Small intestine (tissue), 7 donors: ENCODE measurements at regions not wholly inside any gene's neighbourhood (a gene's known extent, or its start where the extent isn't known, plus 50 kb on each side); places are given as distances from the start of the nearest gene placed in this dataset.

ENCODE experiments used
- DNase-seq, 2 donors: peaks; one replicate each; pipeline versions ENCODE4 v3.0.0 to v3.0.0-alpha.2; 2013
- FAIRE-seq: peaks from 2 replicates; lab custom pipeline; 2012; peaks lifted over from hg19 to GRCh38; lab: Jason Lieb, UNC
- H3K27ac ChIP-seq, 3 donors: one replicate each; pipeline ENCODE4 v1.5.1; 2013; ENCODE audit warnings: low read length in 2 of 3, mild to moderate bottlenecking in 2 of 3, control low read depth in 1 of 3, inconsistent platforms in 1 of 3, low read depth in 1 of 3, moderate library complexity in 1 of 3
- H3K27me3 ChIP-seq, 3 donors: one replicate each; pipeline ENCODE4 v1.6.1; 2013; ENCODE audit warnings: low read length in 3 of 3, inconsistent platforms in 1 of 3; ENCODE audit not compliant: control insufficient read depth in 3 of 3, insufficient read depth in 3 of 3
- H3K36me3 ChIP-seq, 3 donors: one replicate each; pipeline ENCODE4 v1.6.1; 2013; ENCODE audit warnings: low read length in 3 of 3, inconsistent platforms in 1 of 3, low read depth in 1 of 3, mild to moderate bottlenecking in 1 of 3, moderate library complexity in 1 of 3; ENCODE audit not compliant: control insufficient read depth in 3 of 3, insufficient read depth in 2 of 3
- H3K4me1 ChIP-seq, 3 donors: one replicate each; pipeline ENCODE4 v1.6.1; 2013; ENCODE audit warnings: low read length in 2 of 3, inconsistent platforms in 1 of 3, low read depth in 1 of 3, mild to moderate bottlenecking in 1 of 3, moderate library complexity in 1 of 3; ENCODE audit not compliant: control insufficient read depth in 3 of 3, insufficient read depth in 2 of 3
- H3K4me3 ChIP-seq, 3 donors: one replicate each; pipeline ENCODE4 v1.5.1; 2013; ENCODE audit warnings: low read length in 3 of 3, control low read depth in 1 of 3, inconsistent platforms in 1 of 3, low read depth in 1 of 3, mild to moderate bottlenecking in 1 of 3, moderate library complexity in 1 of 3
- H3K9me3 ChIP-seq, 2 donors: one replicate each; pipeline ENCODE4 v1.6.1; 2013; ENCODE audit warnings: low read depth in 1 of 2, low read length in 1 of 2; ENCODE audit not compliant: control insufficient read depth in 2 of 2, insufficient read depth in 1 of 2
- WGBS, 3 donors: extraction: QIAGEN DNeasy Blood & Tissue Kit; methylation state at CpG; one replicate each; pipeline ENCODE4 v1.1.7; 2013; 5-methylcytosine and 5-hydroxymethylcytosine counted together
- donor health status: healthy with polysubstance abuse.
- donor health status: control.
- donor health status: control.
- donor health status: Bipolar disorder and iron deficiency.
- donor health status: healthy.

- no peak overlapping the region for H3K4me3 ChIP-seq
- WGBS, 3 donors = 37 to 45% (median 40%) methylated on average over 5 of the region's 5 CpGs
- H3K27me3 ChIP-seq = peaks cover 0 to 3% (median 0%) of the 10 kb centered on the region in 3 donors
- DNase-seq = no peak
- no peaks in the 10 kb centered on the region for H3K4me1 ChIP-seq
- no peaks in the 10 kb centered on the region for H3K9me3 ChIP-seq
- FAIRE-seq = no peak
- no peak overlapping the region for H3K27ac ChIP-seq
- H3K36me3 ChIP-seq = no peaks in the 10 kb centered on the region
Observed at GRCh38 chr4:183831683-183832082, 73.4 kb upstream of the STOX2 start.

GRCh38 chr4:183832776-183833450 lies 72.2 kb upstream of the STOX2 start:
- no peak for DNase-seq
- H3K9me3 ChIP-seq = no peaks in the 10 kb centered on the region
- H3K4me1 ChIP-seq = no peaks in the 10 kb centered on the region
- peaks cover 0 to 3% (median 0%) of the 10 kb centered on the region in 3 donors for H3K27me3 ChIP-seq
- H3K27ac ChIP-seq = no peak overlapping the region
- H3K36me3 ChIP-seq = no peaks in the 10 kb centered on the region
- H3K4me3 ChIP-seq = no peak overlapping the region
- WGBS, 3 donors = 80 to 86% (median 80%) methylated on average over 9 of the region's 9 CpGs
- FAIRE-seq = no peak

GRCh38 chr4:183834252-183834651 lies 70.9 kb upstream of the STOX2 start:
- no peak for FAIRE-seq
- no peak for DNase-seq
- peaks cover 0 to 3% (median 0%) of the 10 kb centered on the region in 3 donors for H3K27me3 ChIP-seq

GRCh38 chr4:183837222-183837621 lies 67.9 kb upstream of the STOX2 start:
- Histone ChIP-seq H3K27me3 (peaks cover 0 to 3% (median 0%) of the 10 kb centered on the region in 3 donors), H3K36me3 (no peaks in the 10 kb centered on the region), H3K4me1 (no peaks in the 10 kb centered on the region), H3K9me3 (no peaks in the 10 kb centered on the region), H3K27ac (no peak overlapping the region), H3K4me3 (no peak overlapping the region)
- DNase-seq = no peak
- 70 to 79% (median 78%) methylated on average over 5 of the region's 5 CpGs for WGBS, 3 donors
- no peak for FAIRE-seq

More at GRCh38 chr4:183834252-183834651, 70.9 kb upstream of the STOX2 start:
- Histone ChIP-seq H3K36me3 (no peaks in the 10 kb centered on the region), H3K4me3 (no peak overlapping the region), H3K9me3 (no peaks in the 10 kb centered on the region), H3K4me1 (no peaks in the 10 kb centered on the region), H3K27ac (no peak overlapping the region)
- 64 to 71% (median 70%) methylated on average over 9 of the region's 9 CpGs for WGBS, 3 donors

GRCh38 chr4:183838987-183839712 lies 66.0 kb upstream of the STOX2 start:
- Histone ChIP-seq H3K9me3 (no peaks in the 10 kb centered on the region), H3K27me3 (peaks cover 0 to 2% (median 0%) of the 10 kb centered on the region in 3 donors), H3K27ac (no peak overlapping the region), H3K4me1 (no peaks in the 10 kb centered on the region), H3K4me3 (no peak overlapping the region), H3K36me3 (no peaks in the 10 kb centered on the region)
- DNase-seq (peak; percentile 12 to 29), FAIRE-seq (no peak)
- 65 to 70% (median 68%) methylated on average over 16 of the region's 16 CpGs for WGBS, 3 donors

- no peaks in the 10 kb centered on the region for H3K4me1 ChIP-seq
- H3K9me3 ChIP-seq = no peaks in the 10 kb centered on the region
- no peak overlapping the region for H3K4me3 ChIP-seq
- DNase-seq = peak; percentile 72 to 82
- no peaks in the 10 kb centered on the region for H3K36me3 ChIP-seq
- 8 to 16% (median 14%) methylated on average over 5 of the region's 5 CpGs for WGBS, 3 donors
- no peak overlapping the region for H3K27ac ChIP-seq
- H3K27me3 ChIP-seq = no peaks in the 10 kb centered on the region
- FAIRE-seq = no peak
Observed at GRCh38 chr4:183840311-183840710, 64.8 kb upstream of the STOX2 start.

GRCh38 chr4:183841001-183841400 lies 64.1 kb upstream of the STOX2 start:
- FAIRE-seq = no peak
- WGBS, 3 donors = 78 to 86% (median 79%) methylated on average over 8 of the region's 8 CpGs
- Histone ChIP-seq H3K27me3 (no peaks in the 10 kb centered on the region), H3K36me3 (no peaks in the 10 kb centered on the region), H3K4me3 (no peak overlapping the region), H3K4me1 (no peaks in the 10 kb centered on the region), H3K9me3 (no peaks in the 10 kb centered on the region), H3K27ac (no peak overlapping the region)
- DNase-seq = no peak

GRCh38 chr4:183842129-183842528 lies 63.0 kb upstream of the STOX2 start:
- no peaks in the 10 kb centered on the region for H3K27me3 ChIP-seq
- H3K4me3 ChIP-seq = no peak overlapping the region
- WGBS, 3 donors = 66 to 88% (median 78%) methylated on average over 3 of the region's 3 CpGs
- no peaks in the 10 kb centered on the region for H3K36me3 ChIP-seq
- no peaks in the 10 kb centered on the region for H3K9me3 ChIP-seq
- H3K27ac ChIP-seq = no peak overlapping the region
- H3K4me1 ChIP-seq = no peaks in the 10 kb centered on the region
- no peak for DNase-seq
- FAIRE-seq = no peak
